Mucosa of descending colon (tissue), 3 donors: ENCODE measurements at regions not wholly inside any gene's neighbourhood (a gene's known extent, or its start where the extent isn't known, plus 50 kb on each side); places are given as distances from the start of the nearest gene placed in this dataset.

Experiments
- ATAC-seq: fragments of 200-7000 bp; cut with Tn5 transposase; one replicate; pipeline ENCODE4 v1.9.1; 2020; ENCODE audit warnings: mild to moderate bottlenecking, moderate library complexity
- DNase-seq, 3 donors: peaks; one replicate each; pipeline ENCODE4 v3.0.0-alpha.2; 2020
- H3K36me3 ChIP-seq: fragments of 200-600 bp; one replicate; pipeline ENCODE4 v1.8.0; 2021; ENCODE audit warnings: low read depth, mild to moderate bottlenecking
- H3K4me1 ChIP-seq: fragments of 200-600 bp; one replicate; pipeline ENCODE4 v1.8.0; 2021; ENCODE audit warnings: low read depth, mild to moderate bottlenecking
- H3K4me3 ChIP-seq: fragments of 200-600 bp; one replicate; pipeline ENCODE4 v1.8.0; 2021; ENCODE audit warnings: mild to moderate bottlenecking
- H3K9me3 ChIP-seq: fragments of 200-600 bp; one replicate; pipeline ENCODE4 v1.8.0; 2021; ENCODE audit warnings: mild to moderate bottlenecking
- CTCF ChIP-seq: fragments of 200-600 bp; IDR thresholded peaks from one replicate; pipeline ENCODE4 v1.8.0; 2022; ENCODE audit warnings: antibody characterized with exemption, mild to moderate bottlenecking
- intact Hi-C, 2 donors: fragments of 100-400 bp; cut with DNase I in 1 of 2; cut with micrococcal nuclease in 1 of 2; formaldehyde crosslinking; loops; one replicate each; pipeline versions ENCODE4 v1.11.0 to v1.11.1; 2022; cut with DNase I, micrococcal nuclease
- donor health status: DM: no; HTN: no; CAD: no; lungs with moderate emphysema.
- donor health status: DM: no; HTN: no; CAD: no.
- donor health status: DM: no; HTN: yes; CAD: no.

- DNase-seq (no peak), ATAC-seq (no peak)
- TF ChIP-seq CTCF = no peak
- Histone ChIP-seq H3K36me3 (no peaks in the 10 kb centered on the region), H3K4me3 (no peak overlapping the region), H3K4me1 (no peaks in the 10 kb centered on the region), H3K9me3 (peaks cover 3% of the 10 kb centered on the region)
- intact Hi-C loops = no loop called here
Observed at GRCh38 chr7:79951415-79951814, 183.2 kb upstream of the GNAI1 start.

GRCh38 chr7:79949778-79950177 lies 184.9 kb upstream of the GNAI1 start:
- intact Hi-C loops = no loop called here
- H3K4me1 ChIP-seq = no peaks in the 10 kb centered on the region
- ATAC-seq (no peak), DNase-seq (no peak)
- TF ChIP-seq CTCF = no peak
- H3K9me3 ChIP-seq = peaks cover 3% of the 10 kb centered on the region
- no peaks in the 10 kb centered on the region for H3K36me3 ChIP-seq
- H3K4me3 ChIP-seq = no peak overlapping the region

GRCh38 chr7:79936281-79936983 lies 198.2 kb upstream of the GNAI1 start:
- intact Hi-C loops = no loop called here
- Histone ChIP-seq H3K9me3 (no peaks in the 10 kb centered on the region), H3K36me3 (no peaks in the 10 kb centered on the region), H3K4me3 (no peak overlapping the region), H3K4me1 (no peaks in the 10 kb centered on the region)
- no peak for TF ChIP-seq CTCF
- DNase-seq (no peak), ATAC-seq (no peak)

GRCh38 chr7:79934727-79935126 lies 199.9 kb upstream of the GNAI1 start:
- Histone ChIP-seq H3K4me1 (no peaks in the 10 kb centered on the region), H3K36me3 (no peaks in the 10 kb centered on the region), H3K4me3 (no peak overlapping the region), H3K9me3 (no peaks in the 10 kb centered on the region)
- intact Hi-C loops = no loop called here
- DNase-seq (no peak), ATAC-seq (no peak)
- no peak for TF ChIP-seq CTCF

- intact Hi-C loops = no loop called here
- no peak overlapping the region for H3K4me3 ChIP-seq
Observed at GRCh38 chr7:79933144-79933543, 201.5 kb upstream of the GNAI1 start.

More at GRCh38 chr7:79933144-79933543, 201.5 kb upstream of the GNAI1 start:
- TF ChIP-seq CTCF = no peak
- H3K4me1 ChIP-seq = no peaks in the 10 kb centered on the region
- DNase-seq (no peak), ATAC-seq (no peak)
- H3K36me3 ChIP-seq = no peaks in the 10 kb centered on the region
- H3K9me3 ChIP-seq = no peaks in the 10 kb centered on the region
